Left ventricle myocardium inferior (tissue), 1 donor: ENCODE measurements at regions not wholly inside any gene's neighbourhood (a gene's known extent, or its start where the extent isn't known, plus 50 kb on each side); places are given as distances from the start of the nearest gene placed in this dataset.

Experiments
- DNase-seq: peaks from one replicate; pipeline ENCODE4 v3.0.0-alpha.2; 2020
- H3K27ac ChIP-seq: fragments of 200-600 bp; replicated peaks from 2 replicates; pipeline ENCODE4 v1.8.0; 2021
- H3K27me3 ChIP-seq: fragments of 200-600 bp; 2 replicates; pipeline ENCODE4 v1.8.0; 2021; ENCODE audit warnings: low read depth
- H3K36me3 ChIP-seq: fragments of 200-600 bp; 2 replicates; pipeline ENCODE4 v1.8.0; 2021
- H3K4me1 ChIP-seq: fragments of 200-600 bp; 2 replicates; pipeline ENCODE4 v1.8.0; 2021
- H3K4me3 ChIP-seq: fragments of 200-600 bp; 2 replicates; pipeline ENCODE4 v1.8.0; 2021; ENCODE audit warnings: mild to moderate bottlenecking, moderate library complexity
- H3K9me3 ChIP-seq: fragments of 200-600 bp; replicated peaks from 2 replicates; pipeline ENCODE4 v1.8.0; 2021
- intact Hi-C: fragments of 100-400 bp; cut with micrococcal nuclease; formaldehyde crosslinking; loops from one replicate; pipeline ENCODE4 v1.11.0; 2022
- TF ChIP-seq, protein P1 (sequence below): fragments of 200-600 bp; IDR thresholded peaks from 2 replicates; pipeline ENCODE4 v1.8.0; 2021; ENCODE audit warnings: antibody characterized with exemption, mild to moderate bottlenecking, borderline replicate concordance
- donor health status: DM: no; HTN: yes; CAD: no; lungs with severe emphysema.

DNA sequence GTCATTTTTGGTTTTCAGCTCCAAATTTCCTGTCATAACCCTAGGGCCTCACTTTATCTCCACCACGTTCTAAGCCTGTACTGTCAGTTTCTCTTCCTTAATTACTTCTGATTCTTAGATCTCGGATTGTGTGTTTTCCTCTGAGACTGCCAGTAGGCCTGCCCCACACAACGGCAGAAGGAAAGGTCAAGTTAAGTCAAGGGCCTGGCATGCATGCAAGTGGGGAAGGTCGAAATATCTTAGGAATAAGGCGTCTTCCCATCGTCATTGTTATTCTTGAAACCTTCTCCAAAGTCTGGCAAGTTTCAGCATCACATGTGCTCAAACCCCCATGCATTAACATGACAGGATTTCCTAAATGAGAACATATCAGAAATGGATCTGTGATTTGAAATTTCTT lies 203.5 kb upstream of the TSHZ2 start:
- H3K27ac ChIP-seq = peak overlapping the region; percentile 18
- TF ChIP-seq, protein P1, sequence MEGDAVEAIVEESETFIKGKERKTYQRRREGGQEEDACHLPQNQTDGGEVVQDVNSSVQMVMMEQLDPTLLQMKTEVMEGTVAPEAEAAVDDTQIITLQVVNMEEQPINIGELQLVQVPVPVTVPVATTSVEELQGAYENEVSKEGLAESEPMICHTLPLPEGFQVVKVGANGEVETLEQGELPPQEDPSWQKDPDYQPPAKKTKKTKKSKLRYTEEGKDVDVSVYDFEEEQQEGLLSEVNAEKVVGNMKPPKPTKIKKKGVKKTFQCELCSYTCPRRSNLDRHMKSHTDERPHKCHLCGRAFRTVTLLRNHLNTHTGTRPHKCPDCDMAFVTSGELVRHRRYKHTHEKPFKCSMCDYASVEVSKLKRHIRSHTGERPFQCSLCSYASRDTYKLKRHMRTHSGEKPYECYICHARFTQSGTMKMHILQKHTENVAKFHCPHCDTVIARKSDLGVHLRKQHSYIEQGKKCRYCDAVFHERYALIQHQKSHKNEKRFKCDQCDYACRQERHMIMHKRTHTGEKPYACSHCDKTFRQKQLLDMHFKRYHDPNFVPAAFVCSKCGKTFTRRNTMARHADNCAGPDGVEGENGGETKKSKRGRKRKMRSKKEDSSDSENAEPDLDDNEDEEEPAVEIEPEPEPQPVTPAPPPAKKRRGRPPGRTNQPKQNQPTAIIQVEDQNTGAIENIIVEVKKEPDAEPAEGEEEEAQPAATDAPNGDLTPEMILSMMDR = no peak
- H3K9me3 ChIP-seq = no peaks in the 10 kb centered on the region
- DNase-seq = no peak
- H3K36me3 ChIP-seq = no peaks in the 10 kb centered on the region
- no peak overlapping the region for H3K4me3 ChIP-seq
- no peaks in the 10 kb centered on the region for H3K4me1 ChIP-seq
- no peaks in the 10 kb centered on the region for H3K27me3 ChIP-seq
- intact Hi-C loops = no loop called here

DNA sequence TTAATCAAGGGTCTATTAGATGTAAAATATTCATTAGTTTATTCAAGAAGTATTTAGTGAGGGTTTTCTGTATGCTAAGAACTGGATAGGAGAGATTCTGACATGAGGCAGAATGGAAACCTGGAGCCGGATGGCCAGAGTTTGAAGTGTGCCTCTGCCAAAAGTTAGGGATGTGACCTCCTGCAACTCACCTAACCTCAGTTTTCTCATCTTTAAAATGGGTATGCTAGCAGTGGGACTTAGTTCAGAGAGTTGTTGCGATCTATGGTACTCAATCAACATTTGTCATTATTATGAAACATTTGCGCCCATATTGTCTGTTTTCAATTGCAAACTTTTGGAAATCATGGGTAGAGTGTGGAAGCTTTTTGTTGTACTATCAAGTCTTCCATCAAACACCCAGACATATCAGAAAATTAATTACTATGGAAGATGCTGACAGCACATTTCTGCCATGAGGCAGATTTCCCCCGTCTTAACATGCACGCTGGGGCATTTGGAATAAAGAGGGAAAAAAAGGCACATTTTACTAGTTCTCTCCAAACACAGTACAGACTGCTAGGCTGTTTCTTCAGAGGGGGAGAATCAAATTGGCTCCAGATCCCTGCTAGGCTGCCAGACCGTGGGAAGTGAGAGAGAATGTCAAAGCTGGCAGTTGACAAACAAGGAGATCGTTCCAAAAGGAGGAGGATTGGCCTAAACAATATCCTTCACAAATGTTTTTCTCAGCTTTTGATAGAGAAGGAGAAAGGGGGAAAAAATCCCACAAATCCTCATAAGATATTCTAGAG lies 205.3 kb upstream of the TSHZ2 start:
- no peak overlapping the region for H3K27ac ChIP-seq
- no peaks in the 10 kb centered on the region for H3K4me1 ChIP-seq
- H3K36me3 ChIP-seq = no peaks in the 10 kb centered on the region
- no peaks in the 10 kb centered on the region for H3K9me3 ChIP-seq
- TF ChIP-seq, protein P1 = no peak
- peak; percentile 27 for DNase-seq
- H3K4me3 ChIP-seq = no peak overlapping the region
- intact Hi-C loops = no loop called here
- no peaks in the 10 kb centered on the region for H3K27me3 ChIP-seq

DNA sequence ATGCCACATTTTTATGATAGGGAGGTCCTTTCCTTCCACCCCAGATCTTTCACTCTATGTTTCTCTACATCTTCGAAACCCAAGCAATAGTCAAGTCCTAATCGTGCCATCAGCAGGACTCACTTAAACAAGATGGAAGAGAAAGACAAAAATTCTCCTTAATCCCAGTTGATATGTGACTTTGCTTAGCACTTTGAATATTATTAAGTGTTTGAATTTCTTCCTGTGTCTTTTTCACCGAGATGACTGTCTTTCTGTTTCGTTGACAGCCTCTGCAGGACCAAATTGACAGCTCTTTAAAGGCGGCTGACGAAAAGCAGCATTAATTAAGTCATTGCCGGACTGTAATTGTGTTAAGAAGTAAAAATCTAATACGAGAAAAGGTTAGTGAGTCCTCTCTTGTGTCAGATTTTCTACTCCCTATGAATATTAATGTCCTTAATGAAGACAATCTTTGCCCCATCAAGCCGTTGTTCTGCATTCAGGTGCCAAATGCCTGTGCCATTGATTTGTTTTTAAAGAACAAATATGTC lies 208.8 kb upstream of the TSHZ2 start:
- Histone ChIP-seq H3K27ac (no peak overlapping the region), H3K4me1 (no peaks in the 10 kb centered on the region), H3K9me3 (no peaks in the 10 kb centered on the region), H3K36me3 (no peaks in the 10 kb centered on the region), H3K4me3 (no peak overlapping the region), H3K27me3 (no peaks in the 10 kb centered on the region)
- intact Hi-C loops = no loop called here
- TF ChIP-seq, protein P1 = no peak
- no peak for DNase-seq

DNA sequence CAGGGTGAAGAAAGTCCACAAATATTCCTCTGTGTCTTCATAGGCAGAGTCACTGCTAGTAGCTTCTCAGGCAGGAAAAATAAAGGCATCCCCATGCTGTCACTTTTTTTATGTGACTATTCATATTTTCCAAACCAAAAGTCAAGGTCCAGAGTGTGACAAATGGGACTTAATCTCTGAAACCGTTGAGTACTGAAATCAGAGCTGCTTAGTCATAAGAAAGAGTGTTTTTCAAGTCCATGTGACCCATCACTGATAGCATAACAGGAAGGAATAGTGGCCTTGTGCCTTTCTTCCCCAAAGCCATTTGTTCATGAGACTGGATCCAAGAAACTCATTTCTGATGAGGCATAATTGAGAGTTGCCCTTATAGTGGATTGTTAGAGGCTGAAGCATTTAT lies 210.3 kb upstream of the TSHZ2 start:
- Histone ChIP-seq H3K9me3 (no peaks in the 10 kb centered on the region), H3K4me3 (no peak overlapping the region), H3K27ac (no peak overlapping the region), H3K4me1 (no peaks in the 10 kb centered on the region), H3K27me3 (no peaks in the 10 kb centered on the region), H3K36me3 (no peaks in the 10 kb centered on the region)
- TF ChIP-seq, protein P1 = no peak
- no peak for DNase-seq
- intact Hi-C loops = no loop called here

DNA sequence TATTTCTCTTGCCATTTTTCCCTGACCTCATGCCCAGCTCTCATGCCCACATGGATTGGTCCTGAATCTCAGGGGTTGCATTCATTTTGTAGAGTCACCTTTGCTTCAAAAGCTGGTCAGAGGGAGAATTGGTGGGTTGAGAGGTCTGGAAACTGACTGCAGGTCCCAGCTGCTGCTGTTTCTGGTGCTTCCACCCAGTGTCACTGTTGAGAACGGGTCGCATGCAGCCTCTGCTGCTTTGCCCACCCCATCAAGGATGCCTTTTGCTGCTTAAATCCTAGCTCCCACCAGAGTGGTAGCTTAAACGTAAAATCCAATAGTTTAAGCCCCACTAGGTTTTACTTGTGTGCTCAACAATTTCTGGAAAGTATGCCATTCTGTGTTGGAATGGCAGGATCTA lies 211.4 kb upstream of the TSHZ2 start:
- intact Hi-C loops = no loop called here
- no peak overlapping the region for H3K4me3 ChIP-seq
- H3K9me3 ChIP-seq = no peaks in the 10 kb centered on the region
- no peak for DNase-seq
- H3K27me3 ChIP-seq = no peaks in the 10 kb centered on the region
- no peaks in the 10 kb centered on the region for H3K36me3 ChIP-seq
- H3K4me1 ChIP-seq = no peaks in the 10 kb centered on the region
- no peak overlapping the region for H3K27ac ChIP-seq
- TF ChIP-seq, protein P1 = no peak
